ENCODE measurements at regions not wholly inside any gene's neighbourhood (a gene's known extent, or its start where the extent isn't known, plus 50 kb on each side); places are given as distances from the start of the nearest gene placed in this dataset.

- TF ChIP-seq CTCF (IDR thresholded peaks at IDR 0.05; ENCODE audit: control extremely low read depth in 1 of 3, insufficient read depth in 1 of 3, low read depth in 1 of 3, low read length in 3 of 3) = no peak
- TF ChIP-seq KDM5A (IDR thresholded peaks at IDR 0.05; ENCODE audit: low read length) = no peak
- TF ChIP-seq EZH2 (IDR thresholded peaks at IDR 0.05; ENCODE audit: low read depth, low read length, severe bottlenecking) = no peak
- no peak for TF ChIP-seq ZNF274 (IDR thresholded peaks at IDR 0.05; ENCODE audit: borderline replicate concordance, extremely low read depth, low read length)
These were observed 244.5 kb upstream of the EPHA4 start (continued) for GRCh38 chr2:221816566-221816965.

All from H1 (cell line).